ENCODE measurements at regions not wholly inside any gene's neighbourhood (a gene's known extent, or its start where the extent isn't known, plus 50 kb on each side); places are given as distances from the start of the nearest gene placed in this dataset.

- TF ChIP-seq EZH2 (IDR thresholded peaks at IDR 0.05; ENCODE audit: borderline replicate concordance, low read depth, low read length, poor library complexity, severe bottlenecking) (no peak), CTCF (conservative IDR thresholded peaks at IDR 0.05; ENCODE audit: low read depth, low read length) (no peak)
Measured at GRCh38 chr6:40889137-40889832, 149.7 kb downstream of the UNC5CL start.
